ENCODE measurements at regions not wholly inside any gene's neighbourhood (a gene's known extent, or its start where the extent isn't known, plus 50 kb on each side); places are given as distances from the start of the nearest gene placed in this dataset.

- no peak for DNase-seq (ENCODE audit: low read depth, low spot score)
- Mint-ChIP-seq H3K4me3 (no peak overlapping the region), H3K27ac (ENCODE audit: unreplicated experiment) (no peak overlapping the region), H3K36me3 (ENCODE audit: low read depth) (no peaks in the 10 kb centered on the region), H3K4me1 (no peaks in the 10 kb centered on the region), H3K27me3 (ENCODE audit: low read depth) (no peaks in the 10 kb centered on the region), H3K9me3 (no peaks in the 10 kb centered on the region)
- TF ChIP-seq CTCF (conservative IDR thresholded peaks at IDR 0.05), result no peak
These were observed 133.1 kb upstream of the CST7 start for GRCh38 chr20:24815931-24816330.

- no peak for DNase-seq (ENCODE audit: low read depth, low spot score)
- no peaks in the 10 kb centered on the region for H3K36me3 Mint-ChIP-seq (ENCODE audit: low read depth)
- H3K4me1 Mint-ChIP-seq, result no peaks in the 10 kb centered on the region
- no peaks in the 10 kb centered on the region for H3K27me3 Mint-ChIP-seq (ENCODE audit: low read depth)
- no peaks in the 10 kb centered on the region for H3K9me3 Mint-ChIP-seq
- TF ChIP-seq CTCF (conservative IDR thresholded peaks at IDR 0.05), result no peak
- H3K4me3 Mint-ChIP-seq, result no peak overlapping the region
- no peak overlapping the region for H3K27ac Mint-ChIP-seq (ENCODE audit: unreplicated experiment)
These were observed 132.6 kb upstream of the CST7 start for GRCh38 chr20:24816431-24816830.

GRCh38 chr20:24816907-24817306 lies 132.2 kb upstream of the CST7 start:
- DNase-seq (ENCODE audit: low read depth, low spot score), result no peak
- Mint-ChIP-seq H3K4me3 (no peak overlapping the region), H3K4me1 (no peaks in the 10 kb centered on the region), H3K27ac (ENCODE audit: unreplicated experiment) (no peak overlapping the region), H3K9me3 (no peaks in the 10 kb centered on the region), H3K27me3 (ENCODE audit: low read depth) (no peaks in the 10 kb centered on the region), H3K36me3 (ENCODE audit: low read depth) (no peaks in the 10 kb centered on the region)
- no peak for TF ChIP-seq CTCF (conservative IDR thresholded peaks at IDR 0.05)

- no peak for TF ChIP-seq CTCF (conservative IDR thresholded peaks at IDR 0.05)
- no peak overlapping the region for H3K4me3 Mint-ChIP-seq
- H3K36me3 Mint-ChIP-seq (ENCODE audit: low read depth), result no peaks in the 10 kb centered on the region
- H3K27me3 Mint-ChIP-seq (ENCODE audit: low read depth), result no peaks in the 10 kb centered on the region
- no peaks in the 10 kb centered on the region for H3K4me1 Mint-ChIP-seq
- DNase-seq (ENCODE audit: low read depth, low spot score), result no peak
- no peaks in the 10 kb centered on the region for H3K9me3 Mint-ChIP-seq
- H3K27ac Mint-ChIP-seq (ENCODE audit: unreplicated experiment), result no peak overlapping the region
These were observed 131.7 kb upstream of the CST7 start for GRCh38 chr20:24817351-24817750.

- no peak for TF ChIP-seq CTCF (conservative IDR thresholded peaks at IDR 0.05)
- H3K4me1 Mint-ChIP-seq, result no peaks in the 10 kb centered on the region
- no peaks in the 10 kb centered on the region for H3K27me3 Mint-ChIP-seq (ENCODE audit: low read depth)
These were observed 131.0 kb upstream of the CST7 start for GRCh38 chr20:24818056-24818455.

More at GRCh38 chr20:24818056-24818455, 131.0 kb upstream of the CST7 start:
- no peaks in the 10 kb centered on the region for H3K36me3 Mint-ChIP-seq (ENCODE audit: low read depth)
- H3K9me3 Mint-ChIP-seq, result no peaks in the 10 kb centered on the region
- DNase-seq (ENCODE audit: low read depth, low spot score), result no peak
- no peak overlapping the region for H3K27ac Mint-ChIP-seq (ENCODE audit: unreplicated experiment)
- no peak overlapping the region for H3K4me3 Mint-ChIP-seq
